ENCODE measurements at regions not wholly inside any gene's neighbourhood (a gene's known extent, or its start where the extent isn't known, plus 50 kb on each side); places are given as distances from the start of the nearest gene placed in this dataset.

DNA sequence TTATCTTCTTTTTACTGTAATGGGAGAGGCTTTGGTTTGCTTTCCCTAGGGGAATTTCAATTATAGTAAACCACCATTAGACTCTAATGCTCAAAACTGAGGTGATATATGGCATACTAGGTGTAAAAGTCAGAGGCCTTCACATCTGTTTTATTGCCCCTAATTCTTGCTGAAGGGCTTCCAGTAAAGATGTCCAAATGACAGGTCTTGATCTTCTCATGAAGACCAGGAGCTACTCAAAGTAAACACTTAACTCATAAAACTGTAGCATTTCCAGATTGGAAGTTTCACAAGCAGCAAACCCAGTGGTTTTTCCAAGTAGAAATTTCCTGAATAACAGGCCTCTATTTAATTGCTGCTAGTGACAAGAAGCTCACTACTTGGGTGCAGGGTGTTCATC is 286.8 kb downstream of the RBM43 start:
- Histone ChIP-seq H3K4me2 (ENCODE audit: low read length) (no peak overlapping the region), H3K79me2 (ENCODE audit: insufficient read depth, low read length) (no peaks in the 10 kb centered on the region), H3K27ac (ENCODE audit: low read depth, low read length) (no peak overlapping the region), H3K36me3 (ENCODE audit: insufficient read depth, low read length) (no peaks in the 10 kb centered on the region), H3K9ac (ENCODE audit: low read length) (no peak overlapping the region), H2AFZ (ENCODE audit: low read depth, low read length) (no peak overlapping the region), H3K9me3 (ENCODE audit: insufficient read depth, low read depth, low read length) (no peaks in the 10 kb centered on the region), H3K27me3 (ENCODE audit: insufficient read depth, low read length) (no peaks in the 10 kb centered on the region), H3K4me1 (ENCODE audit: insufficient read depth, low read length) (no peaks in the 10 kb centered on the region), H3K4me3 (ENCODE audit: insufficient read depth, low read depth, low read length) (no peak overlapping the region), H4K20me1 (ENCODE audit: insufficient read depth, low read length) (no peaks in the 10 kb centered on the region)
- Mint-ChIP-seq H3K27me3 (ENCODE audit: low read depth, unreplicated experiment) (no peaks in the 10 kb centered on the region), H3K4me1 (ENCODE audit: low read depth, unreplicated experiment) (peaks cover 2% of the 10 kb centered on the region), H3K4me3 (ENCODE audit: unreplicated experiment) (no peak overlapping the region), H3K27ac (ENCODE audit: unreplicated experiment) (no peak overlapping the region), H3K9me3 (ENCODE audit: unreplicated experiment) (no peaks in the 10 kb centered on the region), H3K36me3 (ENCODE audit: low read depth, unreplicated experiment) (no peaks in the 10 kb centered on the region)
- FAIRE-seq, result no peak
- no peak for TF ChIP-seq EZH2 (IDR thresholded peaks at IDR 0.05; ENCODE audit: insufficient read depth, low read length)
- no peak for DNase-seq (ENCODE audit: low read depth)

DNA sequence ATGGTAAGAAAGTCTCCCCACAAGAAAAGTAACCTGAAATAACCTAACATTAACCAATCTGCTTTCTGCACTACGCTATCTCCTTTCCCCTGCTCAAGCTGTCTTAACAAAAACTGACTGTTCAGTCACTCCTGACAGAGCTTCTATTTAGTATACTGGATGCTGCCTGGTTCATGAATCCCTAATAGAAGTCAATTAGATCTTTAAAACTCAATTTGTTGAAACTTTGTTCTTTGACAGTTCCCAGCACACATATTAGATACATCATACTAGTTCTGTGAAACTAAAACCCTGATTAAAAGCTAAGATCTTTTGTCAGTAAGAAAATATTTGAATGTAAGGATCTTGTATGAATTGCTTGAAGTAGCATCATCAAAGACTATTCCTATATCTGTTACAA is 287.4 kb downstream of the RBM43 start:
- Mint-ChIP-seq H3K9me3 (ENCODE audit: unreplicated experiment) (no peaks in the 10 kb centered on the region), H3K4me3 (ENCODE audit: unreplicated experiment) (no peak overlapping the region), H3K36me3 (ENCODE audit: low read depth, unreplicated experiment) (no peaks in the 10 kb centered on the region), H3K27ac (ENCODE audit: unreplicated experiment) (no peak overlapping the region), H3K27me3 (ENCODE audit: low read depth, unreplicated experiment) (no peaks in the 10 kb centered on the region), H3K4me1 (ENCODE audit: low read depth, unreplicated experiment) (peaks cover 2% of the 10 kb centered on the region)
- Histone ChIP-seq H3K27ac (ENCODE audit: low read depth, low read length) (no peak overlapping the region), H4K20me1 (ENCODE audit: insufficient read depth, low read length) (no peaks in the 10 kb centered on the region), H3K4me1 (ENCODE audit: insufficient read depth, low read length) (no peaks in the 10 kb centered on the region), H3K9ac (ENCODE audit: low read length) (no peak overlapping the region), H3K4me2 (ENCODE audit: low read length) (no peak overlapping the region), H3K9me3 (ENCODE audit: insufficient read depth, low read depth, low read length) (no peaks in the 10 kb centered on the region), H2AFZ (ENCODE audit: low read depth, low read length) (no peak overlapping the region), H3K79me2 (ENCODE audit: insufficient read depth, low read length) (no peaks in the 10 kb centered on the region), H3K27me3 (ENCODE audit: insufficient read depth, low read length) (no peaks in the 10 kb centered on the region), H3K36me3 (ENCODE audit: insufficient read depth, low read length) (no peaks in the 10 kb centered on the region), H3K4me3 (ENCODE audit: insufficient read depth, low read depth, low read length) (no peak overlapping the region)
- no peak for TF ChIP-seq EZH2 (IDR thresholded peaks at IDR 0.05; ENCODE audit: insufficient read depth, low read length)
- TF ChIP-seq, protein P1, sequence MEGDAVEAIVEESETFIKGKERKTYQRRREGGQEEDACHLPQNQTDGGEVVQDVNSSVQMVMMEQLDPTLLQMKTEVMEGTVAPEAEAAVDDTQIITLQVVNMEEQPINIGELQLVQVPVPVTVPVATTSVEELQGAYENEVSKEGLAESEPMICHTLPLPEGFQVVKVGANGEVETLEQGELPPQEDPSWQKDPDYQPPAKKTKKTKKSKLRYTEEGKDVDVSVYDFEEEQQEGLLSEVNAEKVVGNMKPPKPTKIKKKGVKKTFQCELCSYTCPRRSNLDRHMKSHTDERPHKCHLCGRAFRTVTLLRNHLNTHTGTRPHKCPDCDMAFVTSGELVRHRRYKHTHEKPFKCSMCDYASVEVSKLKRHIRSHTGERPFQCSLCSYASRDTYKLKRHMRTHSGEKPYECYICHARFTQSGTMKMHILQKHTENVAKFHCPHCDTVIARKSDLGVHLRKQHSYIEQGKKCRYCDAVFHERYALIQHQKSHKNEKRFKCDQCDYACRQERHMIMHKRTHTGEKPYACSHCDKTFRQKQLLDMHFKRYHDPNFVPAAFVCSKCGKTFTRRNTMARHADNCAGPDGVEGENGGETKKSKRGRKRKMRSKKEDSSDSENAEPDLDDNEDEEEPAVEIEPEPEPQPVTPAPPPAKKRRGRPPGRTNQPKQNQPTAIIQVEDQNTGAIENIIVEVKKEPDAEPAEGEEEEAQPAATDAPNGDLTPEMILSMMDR (IDR thresholded peaks at IDR 0.05; ENCODE audit: insufficient read depth, low read depth, low read length), result no peak
- DNase-seq (ENCODE audit: low read depth) (no peak), FAIRE-seq (no peak)

DNA sequence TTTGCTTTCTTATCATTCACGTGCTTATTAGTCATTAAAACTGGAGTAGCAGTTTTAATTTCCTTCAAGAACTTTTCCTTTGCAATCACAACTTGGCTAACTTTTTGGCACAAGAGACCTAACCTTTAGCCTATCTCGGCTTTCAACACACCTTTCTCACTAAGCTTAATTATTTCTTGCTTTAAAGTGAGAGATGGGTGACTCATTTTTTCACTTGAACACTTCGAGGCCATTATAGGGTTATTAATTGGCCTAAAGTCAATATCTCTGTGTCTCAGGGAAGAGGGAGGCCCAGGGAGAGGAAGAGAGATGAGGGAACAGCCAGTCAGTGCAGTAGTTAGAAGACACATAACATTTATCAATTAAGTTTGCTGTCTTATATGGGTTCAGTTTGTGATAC is 289.8 kb downstream of the RBM43 start:
- no peaks in the 10 kb centered on the region for H3K9me3 Mint-ChIP-seq (ENCODE audit: unreplicated experiment)
- H3K27me3 Mint-ChIP-seq (ENCODE audit: low read depth, unreplicated experiment), result no peaks in the 10 kb centered on the region
- no peak overlapping the region for H3K4me3 Mint-ChIP-seq (ENCODE audit: unreplicated experiment)
- Histone ChIP-seq H3K27me3 (ENCODE audit: insufficient read depth, low read length) (no peaks in the 10 kb centered on the region), H3K4me1 (ENCODE audit: insufficient read depth, low read length) (no peaks in the 10 kb centered on the region), H3K27ac (ENCODE audit: low read depth, low read length) (no peak overlapping the region), H3K79me2 (ENCODE audit: insufficient read depth, low read length) (no peaks in the 10 kb centered on the region), H2AFZ (ENCODE audit: low read depth, low read length) (no peak overlapping the region), H4K20me1 (ENCODE audit: insufficient read depth, low read length) (no peaks in the 10 kb centered on the region), H3K36me3 (ENCODE audit: insufficient read depth, low read length) (no peaks in the 10 kb centered on the region), H3K9me3 (ENCODE audit: insufficient read depth, low read depth, low read length) (no peaks in the 10 kb centered on the region), H3K4me3 (ENCODE audit: insufficient read depth, low read depth, low read length) (no peak overlapping the region), H3K9ac (ENCODE audit: low read length) (no peak overlapping the region), H3K4me2 (ENCODE audit: low read length) (no peak overlapping the region)
- H3K27ac Mint-ChIP-seq (ENCODE audit: unreplicated experiment), result no peak overlapping the region
- TF ChIP-seq, protein P1 (IDR thresholded peaks at IDR 0.05; ENCODE audit: insufficient read depth, low read depth, low read length), result no peak
- TF ChIP-seq EZH2 (IDR thresholded peaks at IDR 0.05; ENCODE audit: insufficient read depth, low read length), result no peak
- no peak for DNase-seq (ENCODE audit: low read depth)
- no peaks in the 10 kb centered on the region for H3K36me3 Mint-ChIP-seq (ENCODE audit: low read depth, unreplicated experiment)
- no peak for FAIRE-seq
- peaks cover 2% of the 10 kb centered on the region for H3K4me1 Mint-ChIP-seq (ENCODE audit: low read depth, unreplicated experiment)

Data from astrocyte (in vitro differentiated cells and primary cell).